ENCODE measurements at regions not wholly inside any gene's neighbourhood (a gene's known extent, or its start where the extent isn't known, plus 50 kb on each side); places are given as distances from the start of the nearest gene placed in this dataset.

- Histone ChIP-seq H3K27me3 (ENCODE audit: low read depth, low read length) (no peaks in the 10 kb centered on the region), H3K4me3 (ENCODE audit: low read depth in 1 of 2, low read length in 2 of 2) (no peak overlapping the region), H3K4me1 (ENCODE audit: control insufficient read depth in 1 of 2, insufficient read depth in 2 of 2, low read length in 2 of 2) (no peaks in the 10 kb centered on the region), H3K36me3 (ENCODE audit: control insufficient read depth in 1 of 2, insufficient read depth in 2 of 2, low read length in 2 of 2) (no peaks in the 10 kb centered on the region), H3K27ac (ENCODE audit: low read length) (no peak overlapping the region), H3K9me3 (ENCODE audit: control insufficient read depth in 1 of 2, low read length in 2 of 2) (peaks cover 0 to 8% of the 10 kb centered on the region in 2 donors)
Measured at GRCh38 chr4:33316033-33316432, 2595.9 kb downstream of the PCDH7 start.

- H3K36me3 ChIP-seq (ENCODE audit: control insufficient read depth in 1 of 2, insufficient read depth in 2 of 2, low read length in 2 of 2) = no peaks in the 10 kb centered on the region
- no peak overlapping the region for H3K4me3 ChIP-seq (ENCODE audit: low read depth in 1 of 2, low read length in 2 of 2)
- H3K27ac ChIP-seq (ENCODE audit: low read length) = no peak overlapping the region
- H3K27me3 ChIP-seq (ENCODE audit: low read depth, low read length) = no peaks in the 10 kb centered on the region
- peaks cover 0 to 8% of the 10 kb centered on the region in 2 donors for H3K9me3 ChIP-seq (ENCODE audit: control insufficient read depth in 1 of 2, low read length in 2 of 2)
- H3K4me1 ChIP-seq (ENCODE audit: control insufficient read depth in 1 of 2, insufficient read depth in 2 of 2, low read length in 2 of 2) = no peaks in the 10 kb centered on the region
Measured at GRCh38 chr4:33316578-33316977, 2596.4 kb downstream of the PCDH7 start.

- no peaks in the 10 kb centered on the region for H3K27me3 ChIP-seq (ENCODE audit: low read depth, low read length)
- H3K4me1 ChIP-seq (ENCODE audit: control insufficient read depth in 1 of 2, insufficient read depth in 2 of 2, low read length in 2 of 2) = no peaks in the 10 kb centered on the region
- no peak overlapping the region for H3K27ac ChIP-seq (ENCODE audit: low read length)
- no peaks in the 10 kb centered on the region for H3K9me3 ChIP-seq (ENCODE audit: control insufficient read depth in 1 of 2, low read length in 2 of 2)
- no peak overlapping the region for H3K4me3 ChIP-seq (ENCODE audit: low read depth in 1 of 2, low read length in 2 of 2)
- no peaks in the 10 kb centered on the region for H3K36me3 ChIP-seq (ENCODE audit: control insufficient read depth in 1 of 2, insufficient read depth in 2 of 2, low read length in 2 of 2)
Measured at GRCh38 chr4:33323393-33323792, 2603.2 kb downstream of the PCDH7 start.

GRCh38 chr4:33334416-33334815, 2614.2 kb downstream of the PCDH7 start:
- no peaks in the 10 kb centered on the region for H3K36me3 ChIP-seq (ENCODE audit: control insufficient read depth in 1 of 2, insufficient read depth in 2 of 2, low read length in 2 of 2)
- no peak overlapping the region for H3K27ac ChIP-seq (ENCODE audit: low read length)
- no peaks in the 10 kb centered on the region for H3K4me1 ChIP-seq (ENCODE audit: control insufficient read depth in 1 of 2, insufficient read depth in 2 of 2, low read length in 2 of 2)
- H3K4me3 ChIP-seq (ENCODE audit: low read depth in 1 of 2, low read length in 2 of 2) = no peak overlapping the region
- peaks cover 7 to 10% of the 10 kb centered on the region in 2 donors for H3K9me3 ChIP-seq (ENCODE audit: control insufficient read depth in 1 of 2, low read length in 2 of 2)
- H3K27me3 ChIP-seq (ENCODE audit: low read depth, low read length) = no peaks in the 10 kb centered on the region

- no peaks in the 10 kb centered on the region for H3K27me3 ChIP-seq (ENCODE audit: low read depth, low read length)
- H3K9me3 ChIP-seq (ENCODE audit: control insufficient read depth in 1 of 2, low read length in 2 of 2) = no peaks in the 10 kb centered on the region
- no peak overlapping the region for H3K4me3 ChIP-seq (ENCODE audit: low read depth in 1 of 2, low read length in 2 of 2)
- no peak overlapping the region for H3K27ac ChIP-seq (ENCODE audit: low read length)
- no peaks in the 10 kb centered on the region for H3K4me1 ChIP-seq (ENCODE audit: control insufficient read depth in 1 of 2, insufficient read depth in 2 of 2, low read length in 2 of 2)
- no peaks in the 10 kb centered on the region for H3K36me3 ChIP-seq (ENCODE audit: control insufficient read depth in 1 of 2, insufficient read depth in 2 of 2, low read length in 2 of 2)
Measured at GRCh38 chr4:33339762-33340161, 2619.6 kb downstream of the PCDH7 start.

GRCh38 chr4:33340168-33340567, 2620.0 kb downstream of the PCDH7 start:
- H3K27me3 ChIP-seq (ENCODE audit: low read depth, low read length) = no peaks in the 10 kb centered on the region
- H3K27ac ChIP-seq (ENCODE audit: low read length) = no peak overlapping the region
- H3K36me3 ChIP-seq (ENCODE audit: control insufficient read depth in 1 of 2, insufficient read depth in 2 of 2, low read length in 2 of 2) = no peaks in the 10 kb centered on the region
- no peaks in the 10 kb centered on the region for H3K4me1 ChIP-seq (ENCODE audit: control insufficient read depth in 1 of 2, insufficient read depth in 2 of 2, low read length in 2 of 2)
- no peak overlapping the region for H3K4me3 ChIP-seq (ENCODE audit: low read depth in 1 of 2, low read length in 2 of 2)
- H3K9me3 ChIP-seq (ENCODE audit: control insufficient read depth in 1 of 2, low read length in 2 of 2) = no peaks in the 10 kb centered on the region

GRCh38 chr4:33349376-33349775, 2629.2 kb downstream of the PCDH7 start:
- H3K4me3 ChIP-seq (ENCODE audit: low read depth in 1 of 2, low read length in 2 of 2) = no peak overlapping the region
- H3K4me1 ChIP-seq (ENCODE audit: control insufficient read depth in 1 of 2, insufficient read depth in 2 of 2, low read length in 2 of 2) = no peaks in the 10 kb centered on the region
- no peaks in the 10 kb centered on the region for H3K27me3 ChIP-seq (ENCODE audit: low read depth, low read length)
- no peaks in the 10 kb centered on the region for H3K9me3 ChIP-seq (ENCODE audit: control insufficient read depth in 1 of 2, low read length in 2 of 2)
- no peak overlapping the region for H3K27ac ChIP-seq (ENCODE audit: low read length)
- no peaks in the 10 kb centered on the region for H3K36me3 ChIP-seq (ENCODE audit: control insufficient read depth in 1 of 2, insufficient read depth in 2 of 2, low read length in 2 of 2)

GRCh38 chr4:33357121-33357520, 2637.0 kb downstream of the PCDH7 start:
- no peaks in the 10 kb centered on the region for H3K36me3 ChIP-seq (ENCODE audit: control insufficient read depth in 1 of 2, insufficient read depth in 2 of 2, low read length in 2 of 2)
- H3K27me3 ChIP-seq (ENCODE audit: low read depth, low read length) = no peaks in the 10 kb centered on the region
- H3K4me3 ChIP-seq (ENCODE audit: low read depth in 1 of 2, low read length in 2 of 2) = no peak overlapping the region
- no peaks in the 10 kb centered on the region for H3K9me3 ChIP-seq (ENCODE audit: control insufficient read depth in 1 of 2, low read length in 2 of 2)
- H3K4me1 ChIP-seq (ENCODE audit: control insufficient read depth in 1 of 2, insufficient read depth in 2 of 2, low read length in 2 of 2) = no peaks in the 10 kb centered on the region
- no peak overlapping the region for H3K27ac ChIP-seq (ENCODE audit: low read length)

- H3K4me3 ChIP-seq (ENCODE audit: low read depth in 1 of 2, low read length in 2 of 2) = no peak overlapping the region
Measured at GRCh38 chr4:33369446-33369845, 2649.3 kb downstream of the PCDH7 start.

GRCh38 chr4:33381816-33382215, 2661.6 kb downstream of the PCDH7 start:
- Histone ChIP-seq H3K4me3 (ENCODE audit: low read depth in 1 of 2, low read length in 2 of 2) (no peak overlapping the region), H3K27me3 (ENCODE audit: low read depth, low read length) (no peaks in the 10 kb centered on the region), H3K4me1 (ENCODE audit: control insufficient read depth in 1 of 2, insufficient read depth in 2 of 2, low read length in 2 of 2) (no peaks in the 10 kb centered on the region), H3K36me3 (ENCODE audit: control insufficient read depth in 1 of 2, insufficient read depth in 2 of 2, low read length in 2 of 2) (no peaks in the 10 kb centered on the region), H3K27ac (ENCODE audit: low read length) (no peak overlapping the region), H3K9me3 (ENCODE audit: control insufficient read depth in 1 of 2, low read length in 2 of 2) (peaks cover 8 to 13% of the 10 kb centered on the region in 2 donors)

More at GRCh38 chr4:33369446-33369845, 2649.3 kb downstream of the PCDH7 start:
- Histone ChIP-seq H3K27me3 (ENCODE audit: low read depth, low read length) (no peaks in the 10 kb centered on the region), H3K36me3 (ENCODE audit: control insufficient read depth in 1 of 2, insufficient read depth in 2 of 2, low read length in 2 of 2) (no peaks in the 10 kb centered on the region), H3K4me1 (ENCODE audit: control insufficient read depth in 1 of 2, insufficient read depth in 2 of 2, low read length in 2 of 2) (no peaks in the 10 kb centered on the region), H3K27ac (ENCODE audit: low read length) (no peak overlapping the region), H3K9me3 (ENCODE audit: control insufficient read depth in 1 of 2, low read length in 2 of 2) (peaks cover 0 to 4% of the 10 kb centered on the region in 2 donors)

GRCh38 chr4:33386764-33387163, 2666.6 kb downstream of the PCDH7 start:
- Histone ChIP-seq H3K4me1 (ENCODE audit: control insufficient read depth in 1 of 2, insufficient read depth in 2 of 2, low read length in 2 of 2) (no peaks in the 10 kb centered on the region), H3K27me3 (ENCODE audit: low read depth, low read length) (no peaks in the 10 kb centered on the region), H3K36me3 (ENCODE audit: control insufficient read depth in 1 of 2, insufficient read depth in 2 of 2, low read length in 2 of 2) (no peaks in the 10 kb centered on the region), H3K4me3 (ENCODE audit: low read depth in 1 of 2, low read length in 2 of 2) (no peak overlapping the region), H3K27ac (ENCODE audit: low read length) (no peak overlapping the region), H3K9me3 (ENCODE audit: control insufficient read depth in 1 of 2, low read length in 2 of 2) (peaks cover 8 to 13% of the 10 kb centered on the region in 2 donors)

- Histone ChIP-seq H3K36me3 (ENCODE audit: control insufficient read depth in 1 of 2, insufficient read depth in 2 of 2, low read length in 2 of 2) (no peaks in the 10 kb centered on the region), H3K4me1 (ENCODE audit: control insufficient read depth in 1 of 2, insufficient read depth in 2 of 2, low read length in 2 of 2) (no peaks in the 10 kb centered on the region), H3K4me3 (ENCODE audit: low read depth in 1 of 2, low read length in 2 of 2) (no peak overlapping the region), H3K27me3 (ENCODE audit: low read depth, low read length) (no peaks in the 10 kb centered on the region), H3K27ac (ENCODE audit: low read length) (no peak overlapping the region), H3K9me3 (ENCODE audit: control insufficient read depth in 1 of 2, low read length in 2 of 2) (no peaks in the 10 kb centered on the region)
Measured at GRCh38 chr4:33390976-33391375, 2670.8 kb downstream of the PCDH7 start.
